NCI-H2196 treated with DMSO at 0.1 percent for 48 hours (cell line): ENCODE measurements at regions not wholly inside any gene's neighbourhood (a gene's known extent, or its start where the extent isn't known, plus 50 kb on each side); places are given as distances from the start of the nearest gene placed in this dataset.
A peak's percentile ranks its signal among the peaks of the same experiment; 100 is the strongest.
"Not testable (repeated sequence)": the region's sequence is repeated elsewhere in the genome, so short reads cannot be mapped to it uniquely, and the experiment has no call there.

ENCODE experiments used
- DNase-seq: peaks from one replicate; lab custom pipeline; 2025; ENCODE audit not compliant: unreplicated experiment; lab: John Stamatoyannopoulos, UW

- no peak for DNase-seq
Measured at GRCh38 chr4:184335520-184335919, 117.8 kb upstream of the ENPP6 start.

GRCh38 chr4:184333446-184333845, 115.8 kb upstream of the ENPP6 start:
- DNase-seq = not testable (repeated sequence)

DNA sequence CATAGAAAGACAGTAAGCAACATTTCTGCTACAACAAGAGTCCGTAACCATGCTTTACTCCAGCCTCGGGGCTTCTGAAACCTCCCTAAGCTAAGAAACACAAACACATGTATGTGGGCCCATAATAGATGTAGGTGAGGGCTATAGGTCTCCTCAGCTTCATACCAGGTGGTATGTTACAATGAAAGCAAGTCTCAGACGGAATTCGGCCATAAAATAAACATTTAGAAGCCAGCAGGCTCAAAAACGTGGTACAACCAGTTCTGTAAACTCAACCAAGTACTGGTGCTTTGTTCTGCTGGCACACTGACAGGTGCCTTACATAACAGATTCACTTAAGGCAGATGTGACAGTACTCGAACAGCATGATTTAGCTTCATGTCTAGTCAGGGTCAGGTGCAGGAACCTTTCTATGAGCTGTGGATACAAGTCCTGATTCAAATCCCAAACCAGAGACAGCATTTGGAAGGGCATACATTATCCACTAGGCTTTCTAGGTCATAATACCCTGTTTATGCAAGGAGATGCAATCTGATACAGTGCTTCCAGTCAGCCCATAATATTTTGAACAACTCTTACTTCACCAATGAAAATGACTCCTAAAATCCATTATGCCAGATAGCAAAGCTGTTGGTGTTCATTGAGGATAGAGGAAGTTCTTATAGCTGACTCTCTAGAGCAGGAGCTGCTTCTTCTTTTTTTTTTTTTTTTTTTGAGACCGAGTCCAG, 113.8 kb upstream of the ENPP6 start:
- peak; percentile 14 for DNase-seq

- DNase-seq = not testable (repeated sequence)
Measured at GRCh38 chr4:184330517-184331094, 112.9 kb upstream of the ENPP6 start.

GRCh38 chr4:184329659-184330400, 112.2 kb upstream of the ENPP6 start:
- no peak for DNase-seq

- DNase-seq = no peak
Measured at GRCh38 chr4:184329235-184329634, 111.6 kb upstream of the ENPP6 start.

DNA sequence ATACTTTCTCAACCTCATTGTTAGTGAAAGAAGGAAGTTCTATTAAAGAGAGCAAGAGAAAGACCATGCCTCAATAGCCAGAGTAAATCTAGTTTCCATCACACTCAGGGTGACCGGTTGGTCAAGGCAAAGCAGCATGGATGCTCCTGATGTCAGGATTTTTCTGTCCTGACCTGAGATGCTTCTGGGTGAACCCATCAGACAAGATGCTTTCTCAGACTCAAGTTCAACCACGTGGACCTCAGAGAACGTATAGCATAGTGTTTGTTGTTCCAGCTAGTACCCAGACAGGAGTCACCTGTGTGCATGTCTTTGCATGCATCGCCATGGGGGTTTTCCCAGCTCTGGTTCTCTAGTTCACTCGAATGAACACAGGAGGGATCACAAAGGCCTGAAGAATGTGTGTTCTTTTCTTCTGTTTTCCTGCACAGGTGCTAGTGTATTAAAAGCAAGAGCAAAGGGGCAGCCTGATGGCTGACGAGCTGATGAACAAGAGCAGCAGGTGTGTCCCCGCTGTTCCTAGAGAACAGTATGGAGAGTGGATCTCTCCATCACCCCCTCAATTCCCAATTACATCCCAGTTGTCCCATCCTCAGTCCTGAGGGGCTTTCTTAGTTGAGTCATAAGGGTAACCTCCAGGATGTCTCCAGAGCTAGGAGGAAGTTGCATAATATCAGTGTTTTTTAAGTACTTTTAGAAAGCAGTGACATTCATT, 110.5 kb upstream of the ENPP6 start:
- no peak for DNase-seq

DNA sequence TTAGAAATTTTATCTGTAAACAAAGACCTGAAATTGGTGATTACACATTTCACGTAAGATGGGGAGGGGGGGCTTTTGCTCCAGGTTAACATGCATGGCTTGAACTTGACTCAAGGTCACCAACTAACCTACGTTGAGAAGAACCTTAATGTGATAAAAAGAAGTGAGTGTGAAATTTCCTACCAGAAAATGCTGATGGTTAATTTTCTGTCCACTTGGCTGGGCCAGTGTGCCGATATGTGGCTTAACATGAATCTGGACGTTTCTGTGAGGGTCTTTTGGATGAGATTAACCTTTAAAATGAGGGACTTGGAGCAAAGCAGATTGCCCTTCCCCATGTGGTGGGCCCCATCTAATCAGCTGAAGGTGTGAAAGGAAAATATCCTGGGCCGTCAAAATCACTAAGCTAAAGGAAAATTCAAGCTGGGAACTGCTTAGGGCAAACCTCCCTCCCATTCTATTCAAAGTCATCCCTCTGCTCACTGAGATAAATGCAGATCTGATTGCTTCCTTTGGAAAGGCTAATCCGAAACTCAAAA, 107.3 kb upstream of the ENPP6 start:
- DNase-seq = no peak

DNA sequence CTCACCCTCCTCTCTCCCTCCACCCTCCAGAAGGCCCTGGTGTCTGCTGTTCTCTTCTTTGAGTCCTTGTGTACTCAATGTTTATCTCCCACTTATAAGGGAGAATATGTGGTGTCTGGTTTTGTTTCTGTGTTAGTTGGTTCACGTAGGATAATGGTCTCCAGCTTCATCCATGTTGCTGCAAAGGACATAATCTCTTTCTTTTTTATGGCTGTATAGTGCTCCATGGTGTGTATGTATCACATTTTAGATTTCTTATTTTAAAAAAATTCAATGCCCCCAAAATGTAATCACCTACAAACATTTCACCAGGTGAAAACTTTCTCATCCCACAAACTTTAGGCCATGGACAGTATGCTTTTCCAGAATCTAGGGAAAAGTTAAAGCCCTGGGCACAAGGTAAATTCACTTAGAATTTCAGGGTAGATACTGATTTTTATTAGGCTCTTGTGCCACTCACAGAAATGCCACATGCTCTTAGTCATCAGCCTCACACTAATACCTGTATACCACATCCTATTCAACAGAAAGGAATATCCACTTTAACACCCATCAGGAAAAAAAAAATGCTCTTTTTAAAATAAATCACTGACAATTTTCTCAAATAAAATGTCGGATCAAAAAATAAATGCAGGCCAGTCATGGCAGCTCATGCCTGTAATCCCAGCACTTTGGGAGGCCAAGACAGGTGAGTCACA, 104.8 kb upstream of the ENPP6 start:
- no peak for DNase-seq

DNA sequence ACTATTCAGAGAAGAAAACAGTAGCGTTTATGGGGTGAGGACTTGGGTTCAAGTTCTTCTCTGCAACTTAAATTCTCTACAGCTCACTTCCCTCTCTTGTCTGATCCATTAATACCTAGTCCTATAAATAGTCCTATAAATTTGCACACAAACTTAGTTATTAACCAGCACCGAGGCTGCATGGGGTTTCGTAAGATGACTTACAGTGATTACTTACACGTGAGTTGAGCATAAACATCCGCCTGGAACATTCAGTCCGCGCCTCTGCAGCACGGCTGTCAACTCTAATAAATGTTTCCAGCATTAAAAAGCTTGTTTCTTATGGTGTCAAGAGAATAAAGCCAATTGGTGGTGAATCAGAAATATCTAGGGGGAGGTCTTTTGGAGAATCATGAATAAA, 103.0 kb upstream of the ENPP6 start:
- no peak for DNase-seq

GRCh38 chr4:184318852-184319251, 101.2 kb upstream of the ENPP6 start:
- DNase-seq = no peak

- no peak for DNase-seq
Measured at GRCh38 chr4:184317234-184317918, 99.7 kb upstream of the ENPP6 start.

- no peak for DNase-seq
Measured at GRCh38 chr4:184316821-184317220, 99.1 kb upstream of the ENPP6 start.

DNA sequence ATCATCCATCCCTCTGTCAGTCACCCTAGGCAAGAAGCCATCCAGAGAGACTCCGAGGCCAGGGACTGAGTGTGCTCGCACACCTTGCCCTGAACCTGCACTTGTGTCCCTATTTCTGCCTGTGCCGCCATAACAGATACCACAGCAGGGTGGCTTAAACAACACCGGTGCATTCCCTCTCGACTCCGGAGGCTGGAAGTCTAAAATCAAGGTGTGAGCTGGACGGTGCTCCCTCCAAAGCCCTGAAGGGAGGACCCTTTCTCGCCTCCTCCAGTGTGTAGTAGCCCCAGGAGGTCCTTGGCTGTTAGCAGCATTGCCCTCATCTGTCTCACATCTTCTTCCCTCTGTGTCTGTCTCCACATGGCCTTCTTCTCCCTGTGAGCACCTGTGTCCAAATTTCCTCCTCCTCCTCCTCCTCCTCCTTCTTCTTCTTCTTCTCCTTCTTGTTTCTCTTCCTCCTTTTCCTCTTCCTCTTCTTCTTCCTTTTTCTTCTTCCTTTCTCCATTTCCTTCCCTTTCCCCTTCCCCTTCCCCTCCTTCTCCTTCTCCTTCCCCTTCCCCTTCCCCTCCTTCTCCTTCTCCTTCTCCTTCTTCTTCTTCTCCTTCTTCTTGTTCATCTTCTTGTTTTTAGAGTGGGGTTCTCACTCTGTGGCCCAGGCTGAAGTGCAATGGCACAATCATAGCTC, 98.1 kb upstream of the ENPP6 start:
- no peak for DNase-seq

DNA sequence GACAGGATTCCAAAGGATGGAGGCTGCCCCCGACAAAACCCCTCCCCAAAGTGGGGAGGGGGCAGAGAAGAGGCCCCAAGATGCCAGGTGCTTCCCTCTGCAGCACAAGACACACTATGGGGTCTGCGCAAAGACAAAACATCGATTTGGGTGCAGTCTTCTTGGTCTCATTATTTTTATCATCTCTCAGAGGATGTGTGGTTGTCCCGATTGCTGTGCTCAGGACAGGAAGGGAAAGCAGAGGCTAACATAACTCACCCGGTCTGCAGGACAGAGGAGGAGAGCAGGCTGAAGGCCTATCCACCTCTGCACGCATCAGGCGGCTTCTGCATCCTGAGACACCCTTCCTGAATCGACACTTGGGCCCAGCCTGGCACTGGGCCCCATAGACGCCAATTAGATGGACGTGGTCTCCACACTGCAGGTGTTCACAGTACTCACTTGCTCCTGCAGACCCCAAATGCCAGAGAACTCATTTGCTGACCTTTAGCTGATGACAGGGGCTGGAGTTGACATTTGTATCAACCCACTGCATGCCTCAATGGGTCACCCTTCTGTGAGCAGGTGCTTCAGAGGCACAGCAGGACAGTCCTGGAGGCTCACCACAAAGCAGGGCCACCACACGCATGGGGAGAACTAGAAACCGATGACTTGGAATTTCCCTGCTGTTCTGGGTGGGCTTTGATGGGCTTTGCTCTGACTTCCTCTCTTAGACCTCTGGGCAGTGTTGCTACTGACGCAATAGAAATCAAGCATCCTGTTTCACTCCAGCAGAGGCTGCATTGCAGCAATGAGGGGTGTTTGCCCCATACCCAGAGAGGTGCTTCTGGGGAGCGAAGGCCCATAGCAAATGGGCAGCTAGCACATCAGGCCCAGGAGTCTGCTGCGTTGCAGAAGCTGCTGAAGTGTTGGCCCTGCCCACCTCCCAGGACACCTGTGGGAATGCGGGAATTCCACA, 96.3 kb upstream of the ENPP6 start:
- no peak for DNase-seq

GRCh38 chr4:184313058-184313581, 95.4 kb upstream of the ENPP6 start:
- no peak for DNase-seq

DNA sequence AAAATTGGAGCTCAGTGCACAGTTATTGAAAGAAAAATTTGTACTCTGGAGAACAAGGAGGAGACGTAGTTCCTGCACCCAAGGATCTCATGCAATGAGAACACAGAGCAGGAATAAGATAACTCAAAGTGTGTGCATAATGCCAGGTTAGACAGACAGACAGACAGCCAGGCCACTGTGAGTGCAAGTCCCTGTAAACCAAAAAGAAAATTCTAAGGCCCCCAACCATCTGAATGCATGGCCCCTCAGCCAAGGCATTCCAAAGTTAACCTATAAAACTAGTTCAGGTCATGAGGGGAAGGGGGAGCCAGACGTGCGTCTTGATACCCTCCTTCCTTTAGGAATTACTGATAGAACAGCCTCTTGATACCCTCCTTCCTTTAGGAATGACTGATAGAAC, 94.5 kb upstream of the ENPP6 start:
- DNase-seq = no peak
